SH-SY5Y (cell line): ENCODE measurements at regions not wholly inside any gene's neighbourhood (a gene's known extent, or its start where the extent isn't known, plus 50 kb on each side); places are given as distances from the start of the nearest gene placed in this dataset.

Experiments used
- GATA2 ChIP-seq: IDR thresholded peaks from 2 replicates; pipeline ENCODE4 v1.6.1; 2011; ENCODE audit warnings: mild to moderate bottlenecking, low read depth, low read length
- GATA3 ChIP-seq: IDR thresholded peaks from 2 replicates; pipeline ENCODE4 v1.6.1; 2011; ENCODE audit warnings: low read depth, mild to moderate bottlenecking, low read length, moderate library complexity

DNA sequence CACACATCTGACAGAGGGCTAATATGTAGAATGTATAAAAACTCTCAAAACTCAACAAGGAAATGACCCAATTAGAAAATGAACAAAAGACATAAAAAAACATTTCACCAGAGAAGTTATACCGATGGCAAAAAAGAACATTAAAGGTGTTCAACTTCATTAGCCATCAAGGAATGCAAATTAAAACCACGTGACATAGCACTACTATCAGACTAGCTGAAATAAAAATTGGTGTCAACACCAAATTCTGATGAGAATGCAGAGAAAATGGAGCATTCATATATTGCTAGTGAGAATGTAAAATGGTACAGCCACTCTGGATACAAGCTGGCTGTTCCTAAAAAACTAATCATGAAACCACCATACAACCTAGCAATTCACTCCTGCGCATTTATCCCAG, 128.0 kb downstream of the INSIG2 start:
- TF ChIP-seq GATA3 = no peak
- TF ChIP-seq GATA2 = no peak

DNA sequence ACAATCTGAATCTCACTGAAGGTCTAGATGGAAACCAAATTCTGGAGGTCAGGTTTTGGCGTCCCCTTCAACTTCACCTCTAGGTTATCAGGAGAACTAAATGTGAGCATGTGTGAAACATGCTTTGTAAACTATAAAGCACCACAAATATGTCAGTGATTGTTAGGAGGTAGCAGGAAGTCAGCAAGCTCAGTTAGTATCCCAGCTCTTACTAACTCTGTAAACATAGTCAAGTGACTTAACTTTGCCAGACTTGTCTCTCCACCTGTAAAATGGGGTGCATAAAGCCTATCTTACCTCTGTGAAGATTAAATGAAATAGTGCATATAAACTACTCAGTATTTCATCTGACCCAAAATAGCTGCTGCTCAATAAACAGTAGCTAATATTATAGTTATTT, 121.5 kb downstream of the INSIG2 start:
- TF ChIP-seq GATA2 (no peak), GATA3 (no peak)

DNA sequence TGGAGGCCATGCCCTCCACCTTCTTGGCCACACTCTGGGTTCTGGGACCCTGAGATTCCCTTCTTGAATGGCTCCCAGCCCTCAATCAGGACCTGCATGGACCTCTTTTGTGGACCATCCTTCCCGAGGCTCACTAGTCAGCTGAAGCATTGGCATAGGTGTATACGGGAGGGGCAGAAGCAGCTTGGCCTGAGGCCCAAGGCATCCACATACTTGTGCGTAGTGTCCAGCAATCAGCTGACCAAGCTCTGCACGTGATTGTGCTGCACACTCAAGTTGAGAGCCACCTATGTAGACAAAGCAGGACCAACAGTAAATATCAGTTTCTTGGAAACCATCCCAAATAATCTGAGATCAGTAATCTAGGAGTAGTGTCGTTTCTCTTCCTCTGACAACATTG, 119.6 kb downstream of the INSIG2 start:
- no peak for TF ChIP-seq GATA3
- no peak for TF ChIP-seq GATA2

DNA sequence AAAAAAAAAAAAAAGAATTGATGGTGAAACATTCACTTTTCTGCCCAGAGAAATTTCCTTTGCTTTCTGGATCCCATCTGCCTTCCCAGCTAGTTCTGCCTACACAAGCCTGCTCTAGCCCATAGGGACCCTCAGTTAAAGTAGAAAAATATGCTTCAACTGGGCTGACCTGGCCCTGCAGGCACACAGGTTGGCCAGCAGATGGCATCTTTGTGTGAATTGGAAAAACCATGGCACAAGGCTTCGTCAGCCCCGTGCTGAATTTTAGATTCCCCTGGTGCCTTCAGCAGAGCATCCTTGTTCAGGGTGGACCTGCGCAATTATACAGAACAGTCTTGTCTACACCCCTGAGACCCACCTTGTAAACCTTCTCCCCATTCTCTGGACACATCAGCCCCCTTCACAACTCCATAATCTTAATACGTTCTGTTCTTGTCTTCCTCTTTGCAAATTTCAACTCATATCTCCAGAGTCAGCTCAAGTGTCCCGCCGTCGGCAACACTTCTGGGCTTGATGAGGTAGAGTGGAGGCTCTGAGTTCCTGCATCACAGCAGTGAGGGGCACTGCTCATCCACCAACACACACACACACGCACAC, 114.5 kb downstream of the INSIG2 start:
- TF ChIP-seq GATA2 = no peak
- TF ChIP-seq GATA3 = no peak

DNA sequence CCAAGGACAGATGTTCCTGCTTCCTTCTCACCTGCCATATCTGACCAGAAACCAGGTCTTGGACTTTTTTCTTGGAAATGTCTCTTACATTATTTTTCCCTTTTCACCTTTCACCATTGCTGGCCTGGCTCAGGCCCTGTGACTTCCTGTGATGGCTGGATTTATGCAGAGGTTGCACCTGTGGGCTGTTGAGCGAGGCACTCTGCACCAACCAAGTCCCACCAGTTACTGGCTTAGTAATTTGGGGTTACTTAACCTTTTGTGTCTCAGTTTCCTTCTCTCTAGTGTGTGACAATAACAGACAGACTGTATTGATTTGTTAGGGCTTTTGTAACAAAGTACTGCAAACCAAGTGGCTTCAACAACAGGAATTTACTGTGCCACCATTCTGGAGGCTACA, 110.0 kb downstream of the INSIG2 start:
- TF ChIP-seq GATA3 = no peak
- TF ChIP-seq GATA2 = no peak

DNA sequence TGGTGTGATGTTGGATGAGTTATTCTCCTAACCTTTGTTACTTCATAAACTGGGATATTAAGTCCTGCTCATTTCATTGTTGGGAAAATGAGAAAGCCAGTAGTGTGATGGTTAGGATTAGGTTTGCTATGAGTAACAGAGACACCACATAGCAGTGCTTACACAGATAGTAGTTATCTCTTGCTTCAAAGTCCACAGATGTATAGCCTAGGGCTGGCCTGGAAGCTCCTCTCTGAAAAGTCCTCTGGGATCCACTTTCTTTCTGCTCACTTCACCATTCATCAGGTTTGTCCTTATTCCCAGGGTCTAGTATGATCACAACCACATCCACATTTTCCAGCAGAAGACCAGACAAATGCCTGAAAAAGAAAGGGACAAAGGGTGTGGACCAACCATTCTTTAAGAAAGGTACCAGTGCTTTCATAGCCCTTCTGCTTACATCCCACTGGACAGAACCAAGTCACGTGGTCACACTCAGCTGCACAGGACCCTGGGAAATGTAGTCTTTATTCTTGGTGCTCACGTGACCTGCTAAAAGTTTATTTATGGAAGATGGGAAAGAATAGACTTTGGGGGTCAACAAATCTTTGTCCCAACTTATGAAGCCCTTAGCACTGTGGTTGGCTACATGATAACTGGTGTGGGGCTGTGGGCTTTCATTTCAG, 108.9 kb downstream of the INSIG2 start:
- TF ChIP-seq GATA3 (no peak), GATA2 (no peak)

DNA sequence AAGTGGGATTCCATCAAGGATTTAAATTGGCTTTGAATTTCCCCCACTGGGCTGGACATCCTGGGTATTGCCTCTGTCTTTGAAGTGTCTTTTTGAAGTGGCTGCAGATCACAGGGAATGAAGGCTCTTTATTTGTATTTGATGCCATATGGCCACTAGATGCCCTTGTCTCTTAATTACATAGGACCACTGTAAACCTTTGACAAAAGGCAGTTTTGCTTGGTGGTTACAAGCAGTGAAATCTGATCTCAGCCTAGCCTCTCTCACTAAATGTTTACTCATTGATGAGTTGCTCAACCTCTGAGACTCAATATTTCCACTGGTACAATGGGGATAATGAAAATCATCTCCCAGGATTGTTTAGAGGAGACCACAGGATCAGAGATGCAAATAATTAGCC, 102.2 kb downstream of the INSIG2 start:
- TF ChIP-seq GATA2 = no peak

DNA sequence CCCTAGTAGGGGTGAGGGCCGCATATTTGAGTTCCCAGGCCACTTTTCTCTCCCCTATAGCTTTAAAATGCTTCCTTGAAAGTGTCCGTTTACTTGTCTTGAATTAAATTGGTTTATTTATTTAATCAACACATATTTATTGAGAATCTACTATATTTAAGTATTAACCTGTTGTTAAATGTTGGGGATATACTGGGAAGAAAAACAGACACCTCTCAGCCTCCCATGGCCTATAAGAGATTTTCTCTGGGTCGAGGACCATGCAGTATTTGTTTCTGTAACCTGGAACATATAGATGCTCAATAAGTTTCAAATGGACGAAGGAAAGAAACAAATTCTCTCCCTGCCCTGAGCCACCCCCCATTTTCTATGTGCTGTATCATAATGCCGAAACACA, 98.6 kb downstream of the INSIG2 start:
- TF ChIP-seq GATA3 (no peak), GATA2 (no peak)

DNA sequence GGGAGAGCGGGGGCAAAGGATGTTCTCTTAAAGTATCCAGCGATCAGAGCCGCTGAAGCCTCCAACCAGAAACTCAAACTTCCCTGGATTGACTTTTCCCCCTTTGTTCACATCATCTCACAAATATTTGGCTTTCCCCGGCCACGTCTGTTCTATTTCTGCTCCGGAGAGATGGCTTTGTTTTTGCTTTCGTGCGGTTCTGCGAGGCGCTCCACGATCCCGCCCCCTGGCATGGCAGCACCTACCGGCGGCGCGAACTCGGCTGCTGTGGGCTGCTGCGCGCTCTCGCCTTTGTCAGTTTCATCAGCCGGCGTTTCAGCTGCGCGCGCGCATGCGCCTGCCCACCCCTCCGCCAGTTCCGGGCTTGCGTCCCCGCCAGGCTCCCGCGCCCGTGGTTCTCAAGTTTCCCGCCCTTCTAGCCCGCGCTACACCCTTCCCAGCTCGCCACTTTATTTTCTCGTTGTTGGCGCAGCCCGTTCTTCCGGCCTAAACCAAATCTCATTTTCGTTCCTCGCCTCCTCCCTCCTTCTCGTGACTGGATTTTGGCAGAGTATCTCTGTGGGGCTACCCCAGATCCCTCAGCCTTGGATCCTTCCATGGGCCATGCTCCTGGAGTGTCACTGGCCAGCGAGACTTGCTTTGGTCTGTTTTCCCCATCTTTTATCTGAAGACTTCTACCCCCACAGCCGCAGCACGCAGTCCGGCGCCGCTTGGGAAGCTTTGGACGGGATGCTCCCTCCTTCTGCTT, 98.0 kb downstream of the INSIG2 start:
- TF ChIP-seq GATA2 (0 out of 2 replicates have a peak, but pooled peaks have one; percentile 36), GATA3 (no peak)

DNA sequence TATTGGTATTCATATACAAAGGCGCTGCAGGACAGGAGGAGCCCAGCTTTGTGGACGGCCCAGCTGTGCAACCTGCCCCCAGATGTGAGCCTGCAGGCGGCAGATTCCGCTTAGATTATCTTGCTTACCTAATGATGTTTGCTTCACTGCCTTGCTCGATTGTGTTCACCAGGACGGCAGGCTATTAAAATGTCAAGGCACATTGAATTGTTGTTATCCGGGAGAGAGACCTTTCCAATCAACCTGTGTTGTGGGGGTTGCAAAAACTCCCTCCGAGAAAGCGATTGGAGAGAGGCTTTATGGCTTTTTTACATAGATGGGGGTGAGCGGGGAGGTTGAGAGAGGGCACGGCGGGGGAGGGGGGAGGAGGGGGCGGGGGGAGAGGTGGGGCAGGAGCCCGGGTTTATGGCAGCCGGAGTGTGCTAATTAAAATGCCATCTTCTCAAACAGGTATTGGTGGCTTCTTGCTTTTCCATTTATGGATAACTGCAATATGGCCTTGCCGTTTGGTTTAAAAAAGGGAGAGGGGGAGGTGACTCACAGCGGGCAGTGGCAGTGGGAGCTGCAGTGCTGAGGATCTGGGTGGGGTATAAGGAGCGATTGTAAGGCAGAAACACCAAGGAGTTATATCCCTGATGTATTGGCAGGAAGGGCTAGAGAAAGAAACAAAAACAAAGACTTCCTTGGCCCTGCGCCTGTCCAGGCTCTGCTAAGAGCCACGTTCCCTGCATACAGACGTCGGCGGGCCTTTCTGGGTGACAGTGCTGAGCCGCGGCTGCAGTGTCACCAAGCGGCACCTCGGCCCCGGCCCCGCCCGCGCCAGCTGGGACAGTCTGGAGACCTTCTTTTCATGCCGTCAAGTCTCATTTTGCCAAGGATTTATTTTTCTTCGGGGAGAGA, 97.2 kb downstream of the INSIG2 start:
- no peak for TF ChIP-seq GATA3
- TF ChIP-seq GATA2 = no peak

DNA sequence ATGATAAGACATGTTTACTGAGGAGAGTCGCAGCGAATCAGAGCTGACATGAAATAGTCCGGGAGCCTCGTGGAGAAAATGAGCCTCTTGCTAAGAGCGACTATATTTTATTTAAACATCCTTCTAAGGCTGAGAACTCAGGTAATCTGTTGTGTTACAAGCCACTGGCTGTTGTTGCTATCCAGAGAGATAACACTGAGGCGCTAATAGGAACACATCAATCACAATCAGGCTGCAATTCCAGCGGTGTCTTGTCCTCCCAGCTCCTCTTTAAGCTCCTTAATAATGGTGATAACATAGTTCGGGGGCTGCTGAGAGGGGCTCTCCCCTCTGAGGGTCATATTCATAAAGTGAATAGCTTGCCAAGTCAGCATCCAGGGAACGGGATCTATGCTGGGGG, 95.1 kb downstream of the INSIG2 start:
- no peak for TF ChIP-seq GATA3
- TF ChIP-seq GATA2 = no peak

DNA sequence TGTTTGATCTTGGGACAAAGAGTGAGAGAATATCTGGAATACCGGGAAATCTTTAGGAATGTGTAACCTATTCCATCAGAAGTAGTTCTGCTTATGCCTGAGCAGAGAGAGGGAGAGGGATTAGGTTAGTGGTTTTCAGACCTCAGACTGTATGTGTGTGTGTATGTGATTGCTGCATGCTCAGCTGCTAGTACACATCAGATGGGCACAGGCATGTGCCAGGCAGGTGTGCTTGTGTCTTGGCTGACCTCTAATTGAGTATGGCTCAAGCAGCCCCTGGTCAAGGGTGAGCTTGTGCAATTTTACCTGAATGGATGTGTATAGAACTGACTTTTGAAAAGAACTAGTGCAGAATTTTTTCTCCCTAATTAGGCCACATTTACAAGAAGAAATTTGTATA, 91.2 kb downstream of the INSIG2 start:
- TF ChIP-seq GATA2 (no peak), GATA3 (no peak)

DNA sequence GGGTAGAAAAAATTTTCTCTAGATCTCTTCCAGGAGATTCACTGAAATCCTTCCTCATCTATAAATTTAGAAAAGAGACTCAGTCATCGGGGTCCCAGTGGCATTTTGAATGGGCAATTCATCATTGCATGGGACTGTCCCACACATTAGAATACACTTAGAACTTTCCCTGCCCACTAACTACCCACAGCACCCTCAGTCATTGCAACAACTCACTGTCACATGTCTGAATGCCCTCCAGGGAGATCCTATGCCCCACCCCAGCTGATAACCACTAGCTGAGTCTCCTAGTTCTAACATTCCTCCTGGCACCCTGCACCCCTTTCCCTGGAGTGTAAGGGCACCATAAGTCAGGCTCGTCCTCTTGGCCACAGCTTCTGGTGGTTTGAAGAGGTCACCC, 89.6 kb downstream of the INSIG2 start:
- TF ChIP-seq GATA2 = no peak

DNA sequence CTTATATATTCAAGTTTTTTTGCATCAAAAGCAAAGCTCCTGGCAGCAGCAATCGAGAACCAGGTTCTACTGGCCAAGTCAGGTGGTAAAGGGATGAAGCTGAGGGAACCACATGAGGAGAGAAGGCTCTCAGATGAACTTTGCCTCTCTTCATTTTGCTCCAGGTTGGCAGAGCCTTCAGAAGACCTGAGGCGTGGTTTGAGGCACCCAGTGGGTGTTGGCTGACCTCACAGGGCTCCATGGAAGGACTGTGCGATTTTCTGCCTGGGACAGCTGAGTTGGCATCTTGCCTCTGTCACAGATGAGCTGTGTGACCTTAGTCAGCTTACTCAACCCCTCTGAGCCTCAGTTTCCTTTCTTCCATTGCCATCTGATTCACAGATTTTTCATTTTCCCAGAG, 89.0 kb downstream of the INSIG2 start:
- TF ChIP-seq GATA3 = no peak
- no peak for TF ChIP-seq GATA2
